ENCODE measurements at regions not wholly inside any gene's neighbourhood (a gene's known extent, or its start where the extent isn't known, plus 50 kb on each side); places are given as distances from the start of the nearest gene placed in this dataset.

DNA sequence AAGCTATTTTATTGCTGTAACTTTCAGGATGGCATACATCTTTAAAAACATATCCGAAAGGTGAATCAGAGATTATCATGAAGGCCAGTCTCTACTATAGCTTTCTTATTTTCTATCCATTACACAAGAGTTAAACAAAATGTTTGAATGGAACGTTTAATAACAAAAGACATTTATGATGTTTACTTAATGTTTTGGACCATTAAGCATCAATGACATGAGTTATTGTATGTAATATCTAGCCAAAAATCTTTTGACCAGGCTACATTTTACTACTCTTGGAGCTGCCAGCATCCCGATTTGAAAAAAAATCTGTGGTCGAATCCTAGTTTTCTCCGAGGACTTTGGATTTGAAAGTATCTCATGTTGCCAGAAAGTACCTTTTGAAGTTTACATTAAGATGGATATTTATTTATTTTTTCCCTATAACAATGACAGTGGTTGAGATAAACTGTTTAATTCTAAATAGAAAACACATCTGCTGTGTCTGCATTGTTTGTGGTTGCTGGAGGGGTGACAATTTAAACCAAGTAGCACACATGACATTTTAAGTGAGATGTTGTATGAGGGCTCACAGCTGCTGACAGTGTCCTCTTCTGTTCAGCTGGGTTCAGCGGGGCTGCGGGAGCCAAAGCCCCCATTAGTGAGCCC, 293.7 kb upstream of the TCF21 start (continued):
- no peak for TF ChIP-seq RFX5 (IDR thresholded peaks at IDR 0.05; ENCODE audit: borderline replicate concordance, low read depth, low read length)
- no peak for TF ChIP-seq KDM1A (IDR thresholded peaks at IDR 0.05; ENCODE audit: borderline replicate concordance, low read length)
- TF ChIP-seq EP300 (IDR thresholded peaks at IDR 0.05; ENCODE audit: borderline replicate concordance in 1 of 2, low read depth in 2 of 2, low read length in 2 of 2) = no peak
- no peak for TF ChIP-seq SP1 (IDR thresholded peaks at IDR 0.05; ENCODE audit: low read depth, low read length)

Measured in H1 (cell line).